GM12872 (cell line): ENCODE measurements at regions not wholly inside any gene's neighbourhood (a gene's known extent, or its start where the extent isn't known, plus 50 kb on each side); places are given as distances from the start of the nearest gene placed in this dataset.

Experiments used
- CTCF ChIP-seq: IDR thresholded peaks from 3 replicates; pipeline ENCODE4 v1.5.1; 2011; ENCODE audit warnings: low read depth, mild to moderate bottlenecking, low read length, moderate library complexity; ENCODE audit not compliant: insufficient read depth

- no peak for TF ChIP-seq CTCF
Measured at GRCh38 chr7:38021892-38022291, 101.5 kb downstream of the EPDR1 start.

DNA sequence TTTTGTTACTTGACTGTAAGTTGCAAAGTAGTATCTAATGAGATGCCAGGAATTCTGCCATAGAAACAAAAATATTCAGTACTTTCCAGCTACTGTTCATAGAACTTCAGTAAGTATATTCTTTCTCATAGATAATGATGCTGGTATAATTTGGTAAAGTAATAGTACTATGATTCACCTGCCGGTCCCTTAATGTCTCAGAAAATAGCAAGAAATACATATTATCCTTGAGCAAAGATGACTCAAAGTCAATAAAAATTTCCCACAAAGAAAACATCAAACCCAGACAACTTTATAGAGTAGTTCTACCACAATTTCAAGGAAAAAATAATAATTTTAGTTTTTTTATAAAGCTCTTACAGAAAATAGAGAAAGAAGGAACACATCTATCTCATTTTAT is 105.4 kb downstream of the EPDR1 start:
- no peak for TF ChIP-seq CTCF

DNA sequence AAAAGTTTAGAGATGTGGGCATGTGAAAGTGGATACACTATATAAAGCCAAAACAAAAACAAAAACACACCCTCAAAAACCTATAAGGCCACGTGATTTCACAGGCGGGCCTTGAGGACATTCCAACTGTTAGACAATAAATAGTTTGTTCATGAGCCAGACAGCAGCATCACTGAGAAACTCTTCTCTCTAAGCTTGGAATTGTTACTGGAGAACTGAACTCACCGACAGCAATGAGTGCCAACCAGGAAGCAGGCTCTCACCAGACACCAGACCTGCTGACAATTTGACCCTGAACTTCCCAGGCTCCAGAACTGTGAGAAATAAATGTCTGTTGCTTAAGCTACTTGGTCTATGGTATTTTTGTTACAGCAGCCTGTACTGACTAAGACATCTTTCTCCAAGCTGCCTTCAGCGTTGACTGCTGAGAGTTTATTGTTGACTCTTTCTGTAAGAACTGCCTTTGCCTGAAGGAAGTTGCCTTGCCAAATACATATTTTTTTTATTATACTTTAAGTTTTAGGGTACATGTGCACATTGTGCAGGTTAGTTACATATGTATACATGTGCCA is 107.5 kb downstream of the EPDR1 start:
- no peak for TF ChIP-seq CTCF

- TF ChIP-seq CTCF, result no peak
Measured at GRCh38 chr7:38034062-38034908, 113.8 kb downstream of the EPDR1 start.

DNA sequence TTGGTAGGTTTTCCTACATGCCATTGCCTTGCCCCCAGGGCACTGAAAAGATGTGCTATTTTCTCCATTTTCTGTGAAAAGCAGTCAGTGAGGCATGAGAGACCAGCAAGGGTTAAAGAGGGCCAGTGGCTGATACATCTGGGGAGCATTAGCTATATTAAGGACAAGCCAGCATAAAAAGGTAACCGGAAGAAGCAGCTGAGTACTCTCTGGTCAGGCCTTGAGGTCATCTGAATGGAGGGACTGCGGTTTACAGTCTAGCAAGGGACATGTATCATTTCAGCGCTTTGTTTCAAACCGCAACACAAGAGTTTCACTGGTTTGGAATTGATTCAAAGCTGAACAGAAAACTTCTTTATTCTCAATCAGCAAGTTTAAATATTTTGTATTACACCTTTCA is 120.4 kb downstream of the EPDR1 start:
- no peak for TF ChIP-seq CTCF

DNA sequence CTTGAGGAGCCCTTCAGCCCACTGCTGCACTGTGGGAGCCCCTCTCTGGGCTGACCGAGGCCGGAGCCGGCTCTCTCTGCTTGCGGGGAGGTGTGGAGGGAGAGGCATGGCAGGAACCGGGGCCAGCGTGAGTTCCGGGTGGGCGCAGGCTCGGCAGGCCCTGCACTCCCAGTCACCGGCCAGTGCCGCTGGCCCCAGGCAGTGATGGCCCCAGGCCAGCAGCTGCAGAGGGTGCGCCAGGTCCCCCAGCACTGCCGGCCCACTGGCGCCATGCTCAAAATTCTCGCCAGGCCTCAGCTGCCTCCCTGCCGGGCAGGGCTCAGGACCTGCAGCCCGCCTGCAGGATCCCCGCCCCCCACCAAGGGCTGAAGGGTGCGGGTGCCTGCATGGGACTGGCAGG is 128.4 kb upstream of the STARD3NL start:
- TF ChIP-seq CTCF, result no peak

DNA sequence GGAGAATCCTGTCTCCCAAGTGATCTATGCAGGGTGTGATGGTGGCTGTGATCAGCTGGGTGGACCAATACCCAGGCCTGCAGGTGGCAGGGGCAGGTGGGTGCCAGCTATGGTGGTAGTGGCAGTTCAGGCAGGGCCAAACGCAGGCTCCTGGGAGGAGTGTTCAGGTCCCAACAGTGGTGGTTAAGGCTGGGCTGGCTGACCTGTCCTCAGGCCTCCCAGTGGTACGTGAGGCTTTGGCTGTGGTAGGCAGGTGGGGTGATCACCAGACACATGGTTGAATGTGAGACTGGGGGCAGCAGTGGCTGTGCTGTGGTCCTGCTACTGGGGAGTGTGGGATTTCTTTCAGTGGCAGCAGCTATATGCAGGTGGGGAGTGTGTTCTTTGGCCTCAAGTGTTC is 126.7 kb upstream of the STARD3NL start:
- no peak for TF ChIP-seq CTCF
